Astrocyte of the spinal cord (primary cell): ENCODE measurements at regions not wholly inside any gene's neighbourhood (a gene's known extent, or its start where the extent isn't known, plus 50 kb on each side); places are given as distances from the start of the nearest gene placed in this dataset.
"Not testable (repeated sequence)": the region's sequence is repeated elsewhere in the genome, so short reads cannot be mapped to it uniquely, and the experiment has no call there.

Experiments
- DNase-seq: peaks from one replicate; pipeline ENCODE4 v3.0.0; 2011; ENCODE audit warnings: low read depth, low spot score
- H3K4me3 ChIP-seq: 2 replicates; pipeline ENCODE4 v1.5.1; 2011; ENCODE audit warnings: low read depth, mild to moderate bottlenecking, low read length, moderate library complexity
- in situ Hi-C: cut with HindIII; loops from 2 replicates; pipeline ENCODE4 v1.10.0; 2017; ENCODE audit warnings: low sequenced_read_pairs
- TF ChIP-seq, protein P1 (sequence below): IDR thresholded peaks from 2 replicates; pipeline ENCODE4 v1.5.1; 2012; ENCODE audit warnings: low read depth, mild to moderate bottlenecking, low read length, inconsistent platforms

DNA sequence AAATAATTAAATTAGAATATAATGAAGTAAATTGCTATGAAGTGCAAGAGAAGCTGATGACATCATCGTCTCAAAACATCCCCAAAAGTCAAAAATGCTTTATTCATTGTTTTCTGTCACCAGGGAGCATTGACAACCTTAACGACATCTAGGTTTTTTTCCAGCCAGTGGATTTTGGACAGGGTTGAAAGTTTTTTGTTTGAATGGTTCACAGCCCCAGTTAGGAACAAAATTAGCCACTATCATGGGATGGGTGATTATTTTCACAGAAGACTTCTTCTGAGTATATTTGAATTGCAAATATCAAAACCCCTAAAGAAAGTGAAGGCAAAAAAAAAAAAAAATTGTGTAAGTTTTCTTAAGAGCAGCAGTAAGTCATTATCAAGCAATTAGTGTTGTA, 826.1 kb downstream of the STPG2 start:
- in situ Hi-C loops, result no loop called here
- TF ChIP-seq, protein P1, sequence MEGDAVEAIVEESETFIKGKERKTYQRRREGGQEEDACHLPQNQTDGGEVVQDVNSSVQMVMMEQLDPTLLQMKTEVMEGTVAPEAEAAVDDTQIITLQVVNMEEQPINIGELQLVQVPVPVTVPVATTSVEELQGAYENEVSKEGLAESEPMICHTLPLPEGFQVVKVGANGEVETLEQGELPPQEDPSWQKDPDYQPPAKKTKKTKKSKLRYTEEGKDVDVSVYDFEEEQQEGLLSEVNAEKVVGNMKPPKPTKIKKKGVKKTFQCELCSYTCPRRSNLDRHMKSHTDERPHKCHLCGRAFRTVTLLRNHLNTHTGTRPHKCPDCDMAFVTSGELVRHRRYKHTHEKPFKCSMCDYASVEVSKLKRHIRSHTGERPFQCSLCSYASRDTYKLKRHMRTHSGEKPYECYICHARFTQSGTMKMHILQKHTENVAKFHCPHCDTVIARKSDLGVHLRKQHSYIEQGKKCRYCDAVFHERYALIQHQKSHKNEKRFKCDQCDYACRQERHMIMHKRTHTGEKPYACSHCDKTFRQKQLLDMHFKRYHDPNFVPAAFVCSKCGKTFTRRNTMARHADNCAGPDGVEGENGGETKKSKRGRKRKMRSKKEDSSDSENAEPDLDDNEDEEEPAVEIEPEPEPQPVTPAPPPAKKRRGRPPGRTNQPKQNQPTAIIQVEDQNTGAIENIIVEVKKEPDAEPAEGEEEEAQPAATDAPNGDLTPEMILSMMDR, result no peak
- no peak for DNase-seq
- H3K4me3 ChIP-seq, result no peak overlapping the region

DNA sequence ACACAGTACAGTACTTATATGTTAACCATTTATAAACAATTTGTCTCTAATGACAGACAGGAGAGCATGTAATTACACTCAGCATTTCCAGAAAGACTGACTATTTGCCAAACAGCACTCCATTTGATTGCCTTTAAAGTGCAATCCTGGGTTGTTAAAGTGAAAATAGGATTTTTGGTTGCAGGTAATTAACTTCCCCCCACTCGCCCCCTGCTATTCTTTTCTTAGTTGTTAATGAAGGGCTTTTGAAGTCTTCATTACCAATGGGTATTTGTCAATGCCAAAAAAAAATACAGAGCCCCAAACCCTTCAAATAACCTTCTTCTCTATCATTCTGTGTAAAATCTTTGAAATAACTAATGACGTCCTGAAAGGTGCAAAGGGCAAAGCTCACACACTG, 825.6 kb downstream of the STPG2 start:
- H3K4me3 ChIP-seq, result no peak overlapping the region

DNA sequence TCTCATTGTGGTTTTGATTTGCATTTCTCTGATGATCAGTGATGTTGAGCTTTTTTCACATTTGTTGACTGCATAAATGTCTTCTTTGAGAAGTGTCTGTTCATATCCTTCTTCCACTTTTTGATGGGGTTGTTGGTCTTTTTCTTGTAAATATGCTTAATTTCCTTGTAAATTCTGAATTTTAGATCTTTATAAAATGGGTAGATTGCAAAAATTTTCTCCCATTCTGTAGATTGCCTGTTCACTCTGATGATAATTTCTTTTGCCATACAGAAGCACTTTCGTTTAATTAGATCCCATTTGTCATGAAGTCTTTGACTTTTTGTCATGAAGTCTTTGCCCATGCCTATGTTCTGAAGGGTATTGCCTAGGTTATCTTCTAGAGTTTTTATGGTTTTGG, 817.5 kb downstream of the STPG2 start:
- H3K4me3 ChIP-seq, in situ Hi-C loops, DNase-seq: not testable (repeated sequence)

More for the DNA sequence above, 825.6 kb downstream of the STPG2 start:
- DNase-seq, result no peak
- in situ Hi-C loops, result no loop called here
- TF ChIP-seq, protein P1, result no peak

DNA sequence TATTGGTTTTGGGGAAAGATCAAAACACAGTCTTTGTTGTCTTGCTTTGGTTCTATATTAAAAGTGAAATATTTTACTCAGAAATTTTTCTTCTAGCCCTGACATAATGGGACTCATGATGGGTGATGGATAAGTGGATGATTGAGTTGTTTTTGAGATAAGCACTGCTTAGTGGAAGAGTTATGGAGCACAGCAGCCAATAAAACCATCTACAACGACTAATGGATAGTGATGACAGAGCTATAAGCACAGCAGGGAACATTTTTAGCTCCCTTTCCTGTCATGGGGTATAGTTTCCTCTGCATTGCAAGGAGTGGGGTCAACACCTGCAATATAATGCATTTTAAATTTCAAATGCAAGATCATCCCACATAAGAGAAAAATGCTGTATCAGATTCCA, 812.4 kb downstream of the STPG2 start:
- TF ChIP-seq, protein P1, result no peak
- in situ Hi-C loops, result no loop called here
- no peak for DNase-seq
- H3K4me3 ChIP-seq, result no peak overlapping the region

DNA sequence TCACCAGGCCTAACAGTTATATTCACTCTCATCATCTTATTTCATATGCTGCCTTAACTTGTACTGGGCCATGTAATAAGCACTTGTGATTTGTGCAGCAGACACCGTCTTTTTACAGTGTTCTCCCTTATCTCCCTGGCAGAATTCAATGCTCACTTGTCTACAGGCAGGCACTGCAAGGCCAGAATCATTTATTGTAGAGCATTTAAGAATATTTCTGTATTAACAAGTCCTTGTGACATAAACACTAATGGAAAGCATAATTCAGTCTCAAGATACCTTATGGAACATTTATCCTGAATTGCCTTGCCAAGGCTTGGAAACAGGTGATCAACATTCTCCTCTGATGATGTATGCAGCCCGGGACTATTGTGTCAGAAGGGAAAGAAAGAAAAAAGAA, 808.9 kb downstream of the STPG2 start:
- no peak overlapping the region for H3K4me3 ChIP-seq
- TF ChIP-seq, protein P1, result no peak
- in situ Hi-C loops, result no loop called here
- no peak for DNase-seq

DNA sequence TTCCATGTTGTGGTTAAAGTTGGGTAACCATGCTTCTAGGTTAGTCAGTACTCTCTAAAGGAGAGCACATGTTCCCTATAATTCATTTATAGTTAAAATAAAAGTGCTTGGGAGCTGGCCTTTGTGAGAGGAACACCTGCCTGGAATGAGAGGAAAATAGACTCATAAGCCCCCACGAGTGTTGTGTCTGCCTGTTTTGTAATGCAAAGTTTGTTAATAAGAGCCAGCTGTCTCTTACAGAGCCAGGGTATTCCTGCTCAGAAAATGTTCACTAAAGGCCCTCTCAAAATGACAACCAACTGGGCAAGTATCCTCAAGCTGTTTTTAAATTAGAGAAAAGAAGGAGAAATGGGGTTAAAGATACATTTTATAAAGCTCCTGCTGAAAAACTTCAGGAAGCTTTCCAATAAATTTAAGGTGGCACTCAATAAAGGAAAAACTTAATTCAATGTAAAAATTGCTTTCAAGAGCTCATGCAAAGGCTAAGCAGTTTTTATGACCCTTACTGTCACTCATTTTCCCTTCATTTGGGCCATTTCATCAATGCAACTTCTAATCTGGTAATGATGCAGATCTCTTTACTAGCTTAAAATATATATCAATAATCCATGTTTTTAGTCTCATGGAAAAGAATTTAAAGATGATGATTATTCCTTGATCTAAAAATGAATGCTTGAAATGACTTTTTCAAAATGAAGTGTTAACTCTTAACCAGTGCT, 793.6 kb downstream of the STPG2 start:
- no peak for DNase-seq
- in situ Hi-C loops, result no loop called here
- TF ChIP-seq, protein P1, result no peak
- no peak overlapping the region for H3K4me3 ChIP-seq

DNA sequence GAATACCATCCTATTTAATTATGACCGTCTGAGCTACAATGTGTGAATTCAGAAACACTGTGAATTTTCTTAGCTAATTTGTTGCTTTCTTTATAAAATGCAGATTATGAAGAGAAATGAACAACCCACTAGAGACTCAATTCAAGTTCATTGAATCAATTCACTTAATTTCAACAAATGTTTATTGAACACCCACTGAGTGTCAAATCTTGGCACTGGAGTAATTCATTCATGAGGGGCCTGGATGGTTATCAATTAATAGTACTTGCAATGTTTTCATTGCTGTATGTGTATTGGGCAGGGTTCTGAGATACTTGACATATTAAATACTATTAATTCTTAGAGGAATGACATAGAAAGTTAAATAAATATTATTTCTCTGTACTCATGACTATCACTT, 789.4 kb downstream of the STPG2 start:
- no peak overlapping the region for H3K4me3 ChIP-seq
- in situ Hi-C loops, result no loop called here
- TF ChIP-seq, protein P1, result no peak
- DNase-seq, result no peak
